SU-DHL-6 (cell line): ENCODE measurements at regions not wholly inside any gene's neighbourhood (a gene's known extent, or its start where the extent isn't known, plus 50 kb on each side); places are given as distances from the start of the nearest gene placed in this dataset.

Experiments used
- CTCF ChIP-seq: fragments of 200-600 bp; sonication (generic); IDR thresholded peaks from one replicate; pipeline ENCODE4 v1.5.1; 2017; ENCODE audit warnings: antibody characterized with exemption, mild to moderate bottlenecking, low read length, moderate library complexity; ENCODE audit not compliant: insufficient read depth, poor library complexity, severe bottlenecking
- EZH2phosphoT487 ChIP-seq: fragments of 200-600 bp; sonication (generic), shearing (Covaris generic); conservative IDR thresholded peaks from 2 replicates; pipeline ENCODE4 v1.6.1; 2018; ENCODE audit warnings: mild to moderate bottlenecking, antibody characterized with exemption, low read length, moderate library complexity, mixed read lengths

GRCh38 chr18:30675072-30675471 lies 367.5 kb downstream of the DSC3 start:
- TF ChIP-seq CTCF (no peak), EZH2phosphoT487 (no peak)
